Activated CD4-positive, CD25-positive, alpha-beta regulatory T cell treated with anti-CD3 and anti-CD28 coated beads, Interleukin-2, amount 50 U/mL, for 72 hours (primary cell): ENCODE measurements at regions not wholly inside any gene's neighbourhood (a gene's known extent, or its start where the extent isn't known, plus 50 kb on each side); places are given as distances from the start of the nearest gene placed in this dataset.

ENCODE experiments used
- DNase-seq: peaks from one replicate; pipeline ENCODE4 v3.0.0; 2021

DNA sequence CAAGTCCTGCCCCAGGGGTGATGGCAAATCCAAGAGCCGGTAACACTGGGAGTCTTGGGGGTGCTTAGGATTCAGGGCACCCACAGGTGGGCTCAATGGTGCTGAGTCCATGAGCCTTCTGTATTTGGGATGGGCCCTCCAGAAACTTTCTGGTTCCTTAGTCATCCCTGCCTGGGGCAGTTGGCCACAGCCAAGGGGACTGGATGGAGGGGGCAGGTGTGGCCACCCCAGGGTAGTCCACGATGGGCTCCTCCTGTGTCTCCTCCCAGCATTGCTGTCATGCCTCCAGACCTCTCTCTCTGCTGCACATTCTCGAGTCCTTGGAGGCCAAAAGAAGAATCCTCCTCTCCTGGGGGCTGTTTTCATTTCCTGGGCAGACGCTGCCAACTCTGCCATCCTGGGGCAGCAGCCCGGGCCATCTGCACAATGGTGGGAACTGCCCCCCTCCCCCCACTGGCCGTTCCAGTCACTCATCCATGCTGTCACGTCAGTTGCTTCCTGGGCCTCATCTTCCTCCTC lies 158.0 kb upstream of the TWIST2 start:
- no peak for DNase-seq

GRCh38 chr2:238690511-238690910 lies 157.4 kb upstream of the TWIST2 start:
- DNase-seq = no peak

DNA sequence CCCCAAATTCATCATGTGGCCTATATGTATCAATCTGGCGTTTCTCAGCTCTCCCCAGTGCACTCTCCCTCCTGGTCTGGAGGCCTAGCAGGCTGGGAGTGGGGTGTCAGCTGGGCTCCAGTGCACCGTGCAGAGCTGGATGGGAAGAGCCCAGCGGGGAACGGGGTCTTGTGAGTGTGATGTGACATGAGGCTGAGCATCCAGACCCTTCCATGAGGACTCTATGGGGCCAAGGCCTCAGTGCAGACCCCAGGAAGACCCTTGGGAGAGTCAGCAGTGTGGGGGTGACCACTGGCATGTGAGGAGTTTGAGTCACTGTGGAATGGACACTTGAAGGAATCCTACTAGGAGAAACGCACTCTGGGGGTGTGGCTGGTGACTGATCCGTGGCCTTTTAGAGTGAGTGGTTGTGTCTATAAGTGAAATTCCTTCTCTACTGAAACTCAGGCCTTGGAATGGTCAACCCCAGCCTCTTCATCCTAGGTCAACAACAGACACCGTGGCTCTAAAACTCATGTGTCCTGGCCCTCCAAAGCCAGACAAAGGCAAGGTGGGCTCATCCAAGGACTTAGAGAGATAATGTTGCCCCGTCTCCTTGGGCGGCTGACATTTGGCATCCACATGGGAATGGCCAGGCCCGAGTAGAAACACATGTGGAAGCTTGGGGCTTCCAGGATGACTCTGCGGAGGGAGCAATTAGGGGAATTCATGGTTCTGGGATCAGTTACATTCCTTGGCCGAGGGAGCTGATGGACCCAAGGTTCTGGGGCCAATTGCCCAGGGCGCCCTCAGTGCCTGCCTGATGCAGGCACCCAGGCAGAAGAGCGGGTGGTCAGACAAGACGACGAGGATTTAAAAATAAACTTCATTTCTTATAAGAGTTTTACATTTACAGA lies 156.0 kb upstream of the TWIST2 start:
- no peak for DNase-seq

DNA sequence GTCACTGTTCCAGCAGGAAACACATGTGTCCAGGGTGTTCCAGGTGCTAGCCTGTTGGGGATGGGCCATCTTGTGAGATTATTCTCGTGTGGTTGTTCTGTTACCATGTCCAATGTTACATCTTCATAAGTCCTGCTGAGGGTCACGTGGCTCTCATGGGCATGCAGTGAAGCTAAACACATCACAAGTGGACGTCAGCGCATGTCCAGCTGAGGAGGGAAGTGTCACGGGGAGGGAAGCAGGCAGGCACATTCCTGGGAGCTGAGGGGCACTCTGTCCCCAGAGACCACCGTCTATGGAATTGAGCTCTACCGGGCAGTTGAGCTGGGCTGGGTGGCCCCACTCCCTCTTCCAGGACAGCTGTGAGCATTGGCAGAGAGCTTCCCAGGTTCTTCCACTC lies 155.3 kb upstream of the TWIST2 start:
- DNase-seq = no peak

DNA sequence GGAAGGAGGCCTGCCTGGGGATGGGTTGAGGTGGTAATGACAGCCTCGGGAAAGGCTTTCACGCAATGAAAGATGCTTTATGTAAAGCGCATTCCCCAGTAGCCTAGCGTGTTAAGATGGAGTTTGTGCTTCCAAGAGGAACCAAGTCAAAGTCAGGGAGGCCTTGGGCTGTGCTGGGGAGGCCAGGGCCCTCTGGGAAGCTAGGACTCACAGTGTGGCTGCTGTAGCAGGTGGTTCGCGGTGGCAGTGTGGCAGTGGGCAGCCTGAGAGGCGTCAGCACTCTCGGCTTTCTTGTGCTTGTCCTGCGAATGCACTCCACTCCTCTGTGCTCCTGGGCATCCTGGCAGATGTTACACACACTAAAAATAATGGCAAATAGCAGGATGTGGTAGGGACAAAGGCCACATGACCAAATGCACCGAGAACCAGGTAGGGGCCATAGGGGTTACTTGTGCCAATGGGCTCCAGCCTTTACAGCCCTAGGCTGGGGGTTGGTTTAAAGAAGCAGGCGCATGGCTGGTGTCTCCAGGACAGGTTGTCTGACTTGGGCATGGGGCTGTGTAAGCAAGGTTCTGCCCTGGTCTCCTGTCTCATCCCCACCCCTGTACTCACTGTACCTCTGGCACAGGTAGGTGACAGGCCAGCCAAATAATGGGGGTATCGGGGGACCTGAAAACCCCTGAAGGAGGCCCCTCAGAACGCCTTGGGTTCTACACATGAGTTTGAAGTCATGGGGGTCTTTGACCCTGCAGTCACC lies 154.4 kb upstream of the TWIST2 start:
- no peak for DNase-seq

GRCh38 chr2:238694136-238694755 lies 153.6 kb upstream of the TWIST2 start:
- DNase-seq = no peak

GRCh38 chr2:238694922-238695321 lies 153.0 kb upstream of the TWIST2 start:
- no peak for DNase-seq

DNA sequence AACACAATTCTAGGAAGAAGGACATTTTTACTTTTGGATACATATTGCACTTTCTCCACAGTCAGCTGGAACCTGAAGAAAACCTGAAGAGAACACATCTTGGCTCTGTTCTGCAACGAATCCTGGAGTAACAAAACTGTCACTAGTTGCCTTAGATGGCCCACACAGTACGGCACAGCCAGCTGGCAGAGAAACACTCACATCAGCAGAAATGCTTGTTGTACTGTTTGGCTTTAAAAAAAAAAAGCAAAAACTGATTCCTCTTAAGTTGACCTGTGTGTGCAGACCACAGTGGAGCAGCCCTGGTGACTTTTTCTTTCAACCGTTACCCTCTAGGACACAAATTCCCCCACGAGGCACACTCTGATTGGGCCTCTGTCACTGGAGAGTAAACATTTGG lies 152.3 kb upstream of the TWIST2 start:
- no peak for DNase-seq

DNA sequence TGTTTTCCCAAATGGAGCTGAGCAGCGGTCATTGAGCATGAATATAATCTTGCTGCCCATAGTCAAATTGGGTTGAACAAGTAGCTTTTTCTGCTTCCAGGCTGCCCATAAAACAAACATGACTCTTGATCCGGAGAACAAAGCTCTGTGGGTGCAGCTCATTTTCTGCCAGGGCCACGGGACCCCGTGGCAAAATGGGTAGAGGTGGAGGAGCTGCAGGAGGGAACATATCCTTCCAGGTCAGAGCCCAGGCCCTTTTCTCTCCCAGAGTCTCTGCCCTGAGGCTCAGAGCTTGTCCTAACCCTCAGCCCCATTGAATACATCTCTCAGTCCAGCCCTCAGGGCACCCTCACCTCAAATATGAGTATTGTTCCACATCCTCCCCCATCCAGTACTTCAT lies 151.6 kb upstream of the TWIST2 start:
- no peak for DNase-seq

DNA sequence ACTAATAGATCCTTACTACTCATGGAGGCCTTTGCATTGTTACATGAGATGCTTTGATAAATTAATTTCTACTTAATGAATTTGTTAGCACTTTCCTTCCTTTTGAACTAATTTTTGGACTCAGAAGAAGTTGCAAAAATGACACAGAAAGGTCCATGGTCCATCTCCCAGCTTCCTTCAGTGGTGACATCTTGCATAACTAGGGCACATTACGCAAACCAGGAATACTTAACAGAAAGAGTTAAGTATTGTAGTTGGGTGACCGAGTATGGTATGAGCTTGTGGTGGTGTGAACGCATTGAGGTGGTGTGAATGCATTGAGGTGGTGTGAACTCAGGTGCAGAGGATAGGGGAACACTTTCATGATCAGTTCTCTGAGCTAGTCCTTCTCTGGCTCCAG lies 151.1 kb upstream of the TWIST2 start:
- DNase-seq = no peak

GRCh38 chr2:238697193-238698071 lies 150.5 kb upstream of the TWIST2 start:
- no peak for DNase-seq

DNA sequence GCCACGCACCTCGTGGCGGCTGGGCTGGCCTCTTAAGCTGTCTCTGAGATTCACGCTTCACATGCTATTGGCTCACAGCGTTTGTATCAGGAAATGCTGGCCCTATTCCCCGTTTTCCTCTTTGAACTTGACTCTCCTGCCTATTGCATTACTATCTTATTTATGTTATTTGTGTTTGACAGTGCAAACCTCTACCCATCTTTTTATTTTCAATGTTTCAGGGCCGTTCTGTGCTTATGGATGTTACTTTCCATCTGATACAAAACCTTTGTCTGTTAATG lies 149.9 kb upstream of the TWIST2 start:
- DNase-seq = no peak

DNA sequence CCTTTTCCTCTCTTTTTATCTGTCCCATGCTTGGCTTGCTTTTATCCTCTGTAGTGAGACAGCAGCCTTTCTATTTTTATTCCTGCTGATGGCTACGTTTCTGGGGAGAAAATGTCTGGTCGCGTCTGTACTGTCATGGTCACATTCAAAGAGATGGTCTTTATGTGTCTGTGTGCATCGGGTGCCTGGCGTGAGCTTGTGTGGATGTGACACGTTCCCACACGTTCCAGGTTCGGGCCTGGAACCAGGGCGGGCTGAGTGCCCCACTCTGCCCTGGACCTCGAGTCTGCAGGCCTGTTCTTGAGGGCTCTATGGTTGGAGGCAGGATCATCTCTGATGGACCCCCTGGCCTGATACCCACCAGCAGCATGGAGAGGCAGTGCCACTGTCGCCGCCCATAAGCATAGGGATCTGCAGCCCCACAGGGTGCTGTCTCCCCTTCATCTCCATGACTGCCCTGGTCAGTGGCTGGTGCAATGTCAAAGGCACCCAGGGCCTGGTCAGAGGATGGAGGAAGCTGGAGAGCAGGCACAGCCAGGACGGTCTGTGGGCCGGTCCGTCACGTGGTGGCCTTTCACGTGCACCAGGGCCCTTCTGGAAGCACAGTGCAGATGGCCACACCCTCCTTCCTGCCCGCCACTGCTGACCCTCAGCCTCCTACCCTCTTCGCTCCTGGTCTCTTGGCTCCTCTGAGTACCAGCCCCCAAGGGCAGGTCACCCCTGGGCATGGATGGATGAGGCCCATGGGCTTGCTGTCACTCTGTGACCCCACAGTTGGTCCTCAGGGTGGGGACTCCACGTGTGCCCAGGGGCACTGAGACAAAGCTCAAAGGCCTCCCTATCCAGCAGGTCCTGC lies 149.2 kb upstream of the TWIST2 start:
- no peak for DNase-seq

DNA sequence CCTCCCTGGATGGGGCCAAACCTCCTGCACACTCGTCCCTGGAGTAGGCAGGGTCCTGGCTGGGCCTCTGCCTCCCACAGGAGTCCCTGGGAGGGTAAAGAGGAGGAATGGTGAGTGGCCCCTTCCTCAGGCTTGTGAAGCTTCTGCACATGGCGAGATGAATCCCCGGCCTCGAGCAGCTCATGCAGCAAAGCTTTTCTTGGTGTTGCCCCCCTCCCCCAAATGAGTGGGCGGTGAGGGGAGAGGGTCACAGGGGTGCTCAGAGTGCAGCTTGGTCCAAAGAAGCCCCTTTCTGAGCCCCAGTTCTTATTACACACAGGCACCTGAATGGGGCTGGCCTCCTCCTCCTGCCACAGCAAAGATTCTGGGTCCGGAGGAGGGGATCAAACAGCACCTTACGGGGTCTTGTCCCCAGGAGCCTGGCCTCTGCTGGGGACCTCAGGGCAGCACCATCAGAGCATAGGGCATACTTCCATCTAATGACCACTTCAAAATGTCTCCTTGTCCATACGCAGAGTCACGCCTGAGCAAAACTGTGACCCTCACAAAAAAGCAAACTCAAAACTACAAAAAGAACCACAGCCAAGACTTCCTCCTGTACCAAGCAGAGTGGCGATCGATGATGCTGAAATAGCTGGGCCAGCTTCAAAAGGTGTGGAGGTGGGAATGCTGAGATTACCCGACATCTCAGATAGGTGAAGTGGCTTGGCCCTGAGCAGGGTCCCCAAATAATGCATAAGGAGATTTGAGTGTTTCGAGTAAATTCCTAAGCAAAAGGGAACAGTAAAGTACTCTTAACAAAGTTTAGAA lies 148.4 kb upstream of the TWIST2 start:
- no peak for DNase-seq

- no peak for DNase-seq
Measured at GRCh38 chr2:238700117-238700457, 147.8 kb upstream of the TWIST2 start.

DNA sequence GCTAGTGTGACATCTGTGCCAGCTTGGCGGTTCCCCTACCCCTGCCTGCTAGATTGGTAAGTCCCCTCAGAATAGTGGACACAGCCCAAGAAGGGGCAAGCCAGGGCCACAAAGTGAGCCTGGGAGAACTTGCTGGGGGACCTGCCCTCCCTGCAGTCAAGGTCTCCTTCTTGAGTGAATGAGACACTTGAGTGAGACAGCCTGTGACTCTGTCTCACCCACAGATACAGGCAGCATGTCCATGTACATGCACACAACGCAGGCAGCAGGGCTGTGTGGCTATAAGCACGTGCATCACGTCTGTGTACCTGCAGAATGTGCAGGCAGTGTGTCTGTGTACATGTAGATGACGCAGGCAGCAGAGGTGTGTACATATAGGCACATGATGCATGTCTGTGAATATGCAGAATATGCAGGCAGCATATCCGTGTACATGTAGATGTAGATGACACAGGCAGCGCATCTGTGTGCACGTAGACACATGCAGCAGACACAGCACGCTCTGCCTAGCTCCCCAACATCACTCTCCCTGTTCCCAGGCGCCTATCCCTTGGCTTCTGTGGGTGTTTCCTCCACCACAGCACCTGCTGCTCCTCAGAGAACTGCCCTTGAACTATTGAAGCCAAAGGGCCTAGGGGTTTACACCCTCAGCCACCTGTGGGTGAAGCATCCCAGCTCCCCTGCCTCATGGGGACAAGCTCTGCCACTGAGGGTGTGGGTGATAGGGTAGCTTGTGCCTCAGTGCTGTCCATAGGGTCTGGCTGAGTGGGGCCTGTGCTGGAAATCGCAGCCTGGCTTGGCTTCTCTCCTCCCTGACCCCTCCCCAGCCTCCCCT lies 147.2 kb upstream of the TWIST2 start:
- no peak for DNase-seq

GRCh38 chr2:238701341-238702206 lies 146.3 kb upstream of the TWIST2 start:
- DNase-seq = no peak

DNA sequence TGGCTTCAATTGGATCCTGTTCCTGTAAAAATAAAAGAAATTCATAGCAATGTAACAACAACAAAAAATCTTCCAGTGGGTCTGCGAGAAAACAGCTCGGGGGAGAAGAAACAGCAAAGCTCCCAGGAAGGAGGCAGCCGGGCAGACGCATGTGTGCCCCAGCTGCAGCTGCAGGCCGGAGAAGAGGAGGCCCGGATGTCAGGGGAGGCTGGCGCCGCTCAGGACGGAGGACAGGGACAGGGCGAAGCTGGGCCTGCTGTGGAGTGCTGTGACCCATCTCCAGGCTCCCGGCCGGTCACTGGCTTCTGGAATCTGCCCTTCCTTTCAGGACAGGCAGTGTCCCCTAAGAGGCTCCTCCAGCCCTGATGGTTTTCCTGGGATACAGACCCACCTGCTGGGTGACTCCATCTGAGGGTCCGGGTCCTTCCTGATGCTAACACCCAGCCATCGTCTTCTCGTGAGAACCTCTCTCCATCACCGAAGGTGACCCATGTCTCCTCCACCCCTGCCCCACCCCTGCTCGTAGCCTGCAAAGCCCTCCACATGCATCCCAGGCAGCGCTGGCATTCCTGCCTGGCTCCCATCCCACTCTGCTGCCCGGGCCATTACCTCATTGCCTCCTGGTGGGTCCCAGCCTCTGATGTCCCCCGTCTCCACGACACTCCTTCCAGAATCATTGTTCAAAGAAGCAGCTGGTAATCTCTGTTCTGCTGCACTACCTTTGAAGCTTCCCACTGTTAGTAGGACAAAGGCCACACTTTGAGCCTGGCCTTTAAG lies 145.4 kb upstream of the TWIST2 start:
- no peak for DNase-seq
